GM12865 (cell line): ENCODE measurements at regions not wholly inside any gene's neighbourhood (a gene's known extent, or its start where the extent isn't known, plus 50 kb on each side); places are given as distances from the start of the nearest gene placed in this dataset.

Experiments
- DNase-seq: peaks from one replicate; pipeline ENCODE4 v3.0.0; 2010; ENCODE audit warnings: low read depth
- H3K4me3 ChIP-seq: 2 replicates; pipeline ENCODE4 v1.5.1; 2011; ENCODE audit warnings: mild to moderate bottlenecking, low read depth, low read length, control low read depth
- CTCF ChIP-seq: IDR thresholded peaks from 2 replicates; pipeline ENCODE4 v1.5.1; 2011; ENCODE audit warnings: low read length, control low read depth, low read depth, inconsistent platforms; ENCODE audit not compliant: insufficient read depth; ENCODE audit errors: missing control alignments

- DNase-seq, result no peak
- H3K4me3 ChIP-seq, result no peak overlapping the region
- no peak for TF ChIP-seq CTCF
These were observed 704.3 kb downstream of the UQCRFS1 start for GRCh38 chr19:28508666-28509065.

GRCh38 chr19:28505933-28506332, 707.0 kb downstream of the UQCRFS1 start:
- TF ChIP-seq CTCF, result no peak
- H3K4me3 ChIP-seq, result no peak overlapping the region
- no peak for DNase-seq

GRCh38 chr19:28505134-28505533, 707.8 kb downstream of the UQCRFS1 start:
- no peak overlapping the region for H3K4me3 ChIP-seq
- TF ChIP-seq CTCF, result no peak
- no peak for DNase-seq

- TF ChIP-seq CTCF, result no peak
- H3K4me3 ChIP-seq, result no peak overlapping the region
- no peak for DNase-seq
These were observed 708.2 kb downstream of the UQCRFS1 start for GRCh38 chr19:28504727-28505126.

GRCh38 chr19:28504139-28504538, 708.8 kb downstream of the UQCRFS1 start:
- DNase-seq, result no peak
- no peak overlapping the region for H3K4me3 ChIP-seq
- no peak for TF ChIP-seq CTCF

GRCh38 chr19:28502879-28503734, 709.8 kb downstream of the UQCRFS1 start:
- H3K4me3 ChIP-seq, result no peak overlapping the region
- DNase-seq, result no peak
- TF ChIP-seq CTCF, result no peak

GRCh38 chr19:28501976-28502375, 711.0 kb downstream of the UQCRFS1 start:
- no peak for TF ChIP-seq CTCF
- DNase-seq, result no peak

More at GRCh38 chr19:28501976-28502375, 711.0 kb downstream of the UQCRFS1 start:
- H3K4me3 ChIP-seq, result no peak overlapping the region
